HEK293 (cell line): ENCODE measurements at regions not wholly inside any gene's neighbourhood (a gene's known extent, or its start where the extent isn't known, plus 50 kb on each side); places are given as distances from the start of the nearest gene placed in this dataset.

Experiments used
- BCL11A ChIP-seq: fragments of 450-650 bp; formaldehyde crosslinking; IDR thresholded peaks from 2 replicates; pipeline ENCODE4 v1.5.1; 2016; ENCODE audit warnings: low read depth, missing biosample characterization, missing genetic modification characterization
- CTCF ChIP-seq: fragments of 450-650 bp; formaldehyde crosslinking; IDR thresholded peaks from 2 replicates; pipeline ENCODE4 v1.5.1; 2016; ENCODE audit warnings: missing biosample characterization, missing genetic modification characterization
- EGR2 ChIP-seq: fragments of 450-650 bp; formaldehyde crosslinking; IDR thresholded peaks from 2 replicates; pipeline ENCODE4 v1.5.1; 2016; ENCODE audit warnings: low read depth, missing biosample characterization, missing genetic modification characterization
- GLI4 ChIP-seq: fragments of 450-650 bp; formaldehyde crosslinking; IDR thresholded peaks from 2 replicates; pipeline ENCODE4 v1.5.1; 2016; ENCODE audit warnings: missing biosample characterization, missing genetic modification characterization
- MYNN ChIP-seq: fragments of 450-650 bp; formaldehyde crosslinking; IDR thresholded peaks from 2 replicates; pipeline ENCODE4 v1.5.1; 2016; ENCODE audit warnings: missing biosample characterization, missing genetic modification characterization, borderline replicate concordance
- PBX3 ChIP-seq: sonication (generic); formaldehyde crosslinking; IDR thresholded peaks from 2 replicates; pipeline ENCODE4 v1.8.1; 2022; ENCODE audit warnings: mild to moderate bottlenecking, moderate library complexity, missing genetic modification reagents
- YY1 ChIP-seq: fragments of 450-650 bp; formaldehyde crosslinking; IDR thresholded peaks from 2 replicates; pipeline ENCODE4 v1.5.1; 2018; ENCODE audit warnings: missing biosample characterization, missing genetic modification characterization
- ZBTB11 ChIP-seq: fragments of 450-650 bp; formaldehyde crosslinking; conservative IDR thresholded peaks from 2 replicates; pipeline ENCODE4 v1.5.1; 2016; ENCODE audit warnings: low read depth, missing biosample characterization, missing genetic modification characterization
- ZBTB17 ChIP-seq: fragments of 450-650 bp; formaldehyde crosslinking; IDR thresholded peaks from 2 replicates; pipeline ENCODE4 v1.5.1; 2016; ENCODE audit warnings: missing biosample characterization, missing genetic modification characterization
- ZBTB21 ChIP-seq: fragments of 450-650 bp; formaldehyde crosslinking; IDR thresholded peaks from 2 replicates; pipeline ENCODE4 v1.5.1; 2017; ENCODE audit warnings: missing biosample characterization, missing genetic modification characterization
- ZNF335 ChIP-seq: fragments of 450-650 bp; formaldehyde crosslinking; conservative IDR thresholded peaks from 2 replicates; pipeline ENCODE4 v1.5.1; 2016; ENCODE audit warnings: missing biosample characterization, missing genetic modification characterization
- ZNF449 ChIP-seq: fragments of 450-650 bp; formaldehyde crosslinking; IDR thresholded peaks from 2 replicates; pipeline ENCODE4 v1.5.1; 2017; ENCODE audit warnings: missing biosample characterization, mild to moderate bottlenecking, missing genetic modification characterization, moderate library complexity
- ZNF488 ChIP-seq: fragments of 450-650 bp; formaldehyde crosslinking; IDR thresholded peaks from 2 replicates; pipeline ENCODE4 v1.5.1; 2016; ENCODE audit warnings: missing biosample characterization, missing genetic modification characterization
- ZNF837 ChIP-seq: fragments of 450-650 bp; formaldehyde crosslinking; IDR thresholded peaks from 2 replicates; pipeline ENCODE4 v1.5.1; 2016; ENCODE audit warnings: missing biosample characterization, missing genetic modification characterization

- TF ChIP-seq ZBTB11 (no peak), BCL11A (tag by site-specific recombination) (no peak), ZNF335 (no peak), ZNF837 (no peak), CTCF (tag by site-specific recombination) (no peak), ZNF488 (tag by site-specific recombination) (no peak), ZNF449 (no peak), PBX3 (no peak), ZBTB17 (tag by site-specific recombination) (no peak), EGR2 (tag by site-specific recombination) (no peak), GLI4 (tag by site-specific recombination) (no peak), MYNN (tag by site-specific recombination) (no peak), ZBTB21 (tag by site-specific recombination) (no peak), YY1 (no peak)
Measured at GRCh38 chr18:23330423-23330822, 122.7 kb upstream of the RIOK3 start.
